Muscle of arm (tissue), 1 donor: ENCODE measurements at regions not wholly inside any gene's neighbourhood (a gene's known extent, or its start where the extent isn't known, plus 50 kb on each side); places are given as distances from the start of the nearest gene placed in this dataset.

ENCODE experiments used
- DNase-seq: peaks from one replicate; pipeline ENCODE4 v3.0.0-alpha.2; 2013

- DNase-seq = no peak
Observed at GRCh38 chr2:18182861-18183260, 304.4 kb downstream of the KCNS3 start.

GRCh38 chr2:18180912-18181311 is 302.4 kb downstream of the KCNS3 start:
- no peak for DNase-seq

GRCh38 chr2:18180031-18180610 is 301.7 kb downstream of the KCNS3 start:
- DNase-seq = no peak

GRCh38 chr2:18178736-18179349 is 300.4 kb downstream of the KCNS3 start:
- DNase-seq = no peak

- DNase-seq = no peak
Observed at GRCh38 chr2:18176679-18177215, 298.3 kb downstream of the KCNS3 start.

GRCh38 chr2:18172607-18173006 is 294.1 kb downstream of the KCNS3 start:
- DNase-seq = no peak

- DNase-seq = no peak
Observed at GRCh38 chr2:18171191-18172139, 293.0 kb downstream of the KCNS3 start.

- no peak for DNase-seq
Observed at GRCh38 chr2:18170642-18171041, 292.2 kb downstream of the KCNS3 start.

GRCh38 chr2:18169893-18170175 is 291.4 kb downstream of the KCNS3 start:
- no peak for DNase-seq

GRCh38 chr2:18169121-18169892 is 290.8 kb downstream of the KCNS3 start:
- DNase-seq = no peak

GRCh38 chr2:18167871-18168270 is 289.4 kb downstream of the KCNS3 start:
- DNase-seq = no peak

- DNase-seq = no peak
Observed at GRCh38 chr2:18161681-18162080, 283.2 kb downstream of the KCNS3 start.

- no peak for DNase-seq
Observed at GRCh38 chr2:18159896-18160295, 281.4 kb downstream of the KCNS3 start.

- DNase-seq = no peak
Observed at GRCh38 chr2:18156421-18156820, 278.0 kb downstream of the KCNS3 start.

GRCh38 chr2:18156002-18156401 is 277.5 kb downstream of the KCNS3 start:
- DNase-seq = no peak

- no peak for DNase-seq
Observed at GRCh38 chr2:18154812-18155211, 276.3 kb downstream of the KCNS3 start.

GRCh38 chr2:18154259-18154658 is 275.8 kb downstream of the KCNS3 start:
- no peak for DNase-seq

GRCh38 chr2:18153741-18154140 is 275.3 kb downstream of the KCNS3 start:
- DNase-seq = no peak

- no peak for DNase-seq
Observed at GRCh38 chr2:18151237-18151636, 272.8 kb downstream of the KCNS3 start.

- DNase-seq = no peak
Observed at GRCh38 chr2:18149660-18150246, 271.3 kb downstream of the KCNS3 start.

GRCh38 chr2:18136881-18137475 is 258.5 kb downstream of the KCNS3 start:
- DNase-seq = no peak
